ENCODE measurements at regions not wholly inside any gene's neighbourhood (a gene's known extent, or its start where the extent isn't known, plus 50 kb on each side); places are given as distances from the start of the nearest gene placed in this dataset.

- no peak for TF ChIP-seq CTCF (conservative IDR thresholded peaks at IDR 0.05; ENCODE audit: low read length)
- TF ChIP-seq EZH2phosphoT487 (IDR thresholded peaks at IDR 0.05; ENCODE audit: borderline replicate concordance, low read depth, low read length): no peak
These were observed 655.2 kb downstream of the BNC2 start for GRCh38 chr9:16215353-16215680.
